Duodenal mucosa (tissue), 2 donors: ENCODE measurements at regions not wholly inside any gene's neighbourhood (a gene's known extent, or its start where the extent isn't known, plus 50 kb on each side); places are given as distances from the start of the nearest gene placed in this dataset.

ENCODE experiments used
- H3K27ac ChIP-seq: one replicate; pipeline ENCODE4 v1.7.0; 2013; ENCODE audit warnings: low read depth, low read length
- H3K27me3 ChIP-seq, 2 donors: one replicate each; pipeline ENCODE4 v1.7.0; 2013; ENCODE audit warnings: low read length in 2 of 2, control low read depth in 1 of 2; ENCODE audit not compliant: insufficient read depth in 2 of 2, control insufficient read depth in 1 of 2
- H3K36me3 ChIP-seq, 2 donors: one replicate each; pipeline ENCODE4 v1.7.0; 2013; ENCODE audit warnings: low read length in 2 of 2, control low read depth in 1 of 2; ENCODE audit not compliant: insufficient read depth in 2 of 2, control insufficient read depth in 1 of 2
- H3K4me1 ChIP-seq, 2 donors: one replicate each; pipeline ENCODE4 v1.7.0; 2013; ENCODE audit warnings: low read length in 2 of 2, control low read depth in 1 of 2; ENCODE audit not compliant: insufficient read depth in 2 of 2, control insufficient read depth in 1 of 2
- H3K4me3 ChIP-seq, 2 donors: one replicate each; pipeline ENCODE4 v1.7.0; 2013; ENCODE audit warnings: low read length in 2 of 2, low read depth in 1 of 2
- H3K9ac ChIP-seq, 2 donors: one replicate each; pipeline ENCODE4 v1.7.0; 2013; ENCODE audit warnings: low read length in 2 of 2, low read depth in 1 of 2
- H3K9me3 ChIP-seq, 2 donors: one replicate each; pipeline ENCODE4 v1.7.0; 2013; ENCODE audit warnings: low read length in 2 of 2, control low read depth in 1 of 2; ENCODE audit not compliant: control insufficient read depth in 1 of 2

DNA sequence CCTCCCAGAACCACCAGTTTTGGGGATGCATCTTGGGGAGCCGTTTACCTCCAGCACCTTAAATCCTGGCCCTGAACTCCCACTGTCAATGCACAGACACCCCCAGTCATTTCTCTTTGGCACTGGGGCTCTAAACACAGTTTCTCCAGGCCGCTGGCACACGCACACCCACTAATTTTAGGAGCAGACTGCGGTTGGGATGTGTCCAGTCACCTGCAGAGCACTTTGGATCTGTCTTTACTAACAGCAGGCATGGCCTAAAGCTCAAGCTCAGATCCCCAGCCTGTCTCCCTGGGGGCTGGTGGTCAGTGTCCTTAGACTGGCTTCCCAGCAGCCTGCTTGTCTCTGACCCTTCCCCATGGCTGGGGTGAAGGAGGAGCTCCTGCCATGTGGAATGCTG lies 49.9 kb downstream of the SYNE3 start:
- H3K4me1 ChIP-seq: peaks cover 47 to 57% of the 10 kb centered on the region in 2 donors
- no peak overlapping the region for H3K27ac ChIP-seq
- H3K36me3 ChIP-seq: peaks cover 0 to 5% of the 10 kb centered on the region in 2 donors

DNA sequence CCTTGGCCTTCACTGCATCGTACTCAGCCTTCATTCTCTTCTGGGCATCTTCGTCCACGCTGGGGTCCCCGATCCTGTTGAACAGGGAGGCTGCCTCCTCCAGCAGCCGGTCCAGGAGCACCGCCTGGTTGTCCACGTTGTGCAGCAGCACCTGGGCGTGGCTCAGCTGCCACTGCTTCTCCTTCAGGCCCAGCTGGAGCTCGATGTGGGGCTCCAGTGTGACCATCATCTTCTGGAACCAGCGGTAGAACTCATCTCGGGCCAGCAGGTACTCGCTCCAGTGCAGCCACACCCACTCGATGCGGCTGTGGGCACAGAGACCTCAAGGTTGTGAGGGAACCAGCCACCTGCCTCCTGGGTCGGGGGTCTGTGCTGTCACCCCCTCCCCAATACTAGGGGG lies 50.5 kb downstream of the SYNE3 start:
- peaks cover 52 to 58% of the 10 kb centered on the region in 2 donors for H3K4me1 ChIP-seq

More for the DNA sequence above, 49.9 kb downstream of the SYNE3 start:
- Histone ChIP-seq H3K9me3 (no peaks in the 10 kb centered on the region), H3K4me3 (no peak overlapping the region), H3K9ac (no peak overlapping the region), H3K27me3 (no peaks in the 10 kb centered on the region)

DNA sequence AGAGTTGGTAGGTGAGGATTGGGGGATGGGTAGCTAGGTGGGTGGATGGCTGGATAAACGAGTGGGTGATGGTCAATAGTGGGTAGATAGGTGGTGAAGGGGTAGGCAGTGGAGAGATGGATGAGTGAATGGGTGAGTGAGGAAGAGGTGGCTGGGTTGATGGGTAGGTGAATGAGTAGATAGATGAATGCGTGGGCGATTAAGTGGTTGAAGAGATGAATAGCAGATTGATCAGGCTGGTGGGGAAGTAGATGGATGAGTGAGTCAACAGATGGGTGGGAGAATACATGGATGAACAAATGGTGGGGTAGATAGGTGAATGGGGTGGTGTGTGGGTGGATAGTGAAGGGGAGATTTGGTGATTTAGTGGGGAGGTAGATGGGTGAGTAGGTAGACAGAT lies 51.1 kb downstream of the SYNE3 start:
- Histone ChIP-seq H3K9ac (no peak overlapping the region), H3K4me3 (no peak overlapping the region), H3K9me3 (no peaks in the 10 kb centered on the region), H3K27ac (no peak overlapping the region), H3K4me1 (peaks cover 57 to 63% of the 10 kb centered on the region in 2 donors), H3K36me3 (peaks cover 0 to 5% of the 10 kb centered on the region in 2 donors), H3K27me3 (no peaks in the 10 kb centered on the region)

More for the DNA sequence above, 50.5 kb downstream of the SYNE3 start:
- Histone ChIP-seq H3K36me3 (peaks cover 0 to 5% of the 10 kb centered on the region in 2 donors), H3K4me3 (no peak overlapping the region), H3K9me3 (no peaks in the 10 kb centered on the region), H3K9ac (no peak overlapping the region), H3K27me3 (no peaks in the 10 kb centered on the region), H3K27ac (no peak overlapping the region)

DNA sequence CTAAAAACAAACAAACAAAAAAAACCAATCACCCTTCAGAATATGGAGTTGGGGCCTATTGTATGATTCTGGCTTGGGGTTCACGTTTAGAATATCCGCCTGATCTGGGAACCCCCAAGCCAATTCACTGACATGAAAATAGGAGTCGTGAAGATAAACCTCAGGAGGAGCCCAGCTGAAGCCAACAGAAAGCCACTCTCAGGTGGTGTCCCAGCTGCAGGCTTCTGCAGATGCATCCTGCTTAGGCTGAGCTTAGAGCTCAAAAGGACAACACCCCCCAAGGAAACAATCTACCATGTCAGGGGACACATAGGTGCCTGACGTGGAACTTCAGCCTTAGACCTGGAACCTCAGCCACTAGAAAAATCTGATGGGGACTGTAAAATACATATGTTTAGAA lies 51.9 kb downstream of the SYNE3 start:
- H3K4me1 ChIP-seq: peaks cover 57 to 63% of the 10 kb centered on the region in 2 donors
- H3K9me3 ChIP-seq: no peaks in the 10 kb centered on the region
- no peak overlapping the region for H3K27ac ChIP-seq
- no peaks in the 10 kb centered on the region for H3K27me3 ChIP-seq
- peaks cover 0 to 3% of the 10 kb centered on the region in 2 donors for H3K36me3 ChIP-seq
- no peak overlapping the region for H3K4me3 ChIP-seq
- H3K9ac ChIP-seq: no peak overlapping the region

DNA sequence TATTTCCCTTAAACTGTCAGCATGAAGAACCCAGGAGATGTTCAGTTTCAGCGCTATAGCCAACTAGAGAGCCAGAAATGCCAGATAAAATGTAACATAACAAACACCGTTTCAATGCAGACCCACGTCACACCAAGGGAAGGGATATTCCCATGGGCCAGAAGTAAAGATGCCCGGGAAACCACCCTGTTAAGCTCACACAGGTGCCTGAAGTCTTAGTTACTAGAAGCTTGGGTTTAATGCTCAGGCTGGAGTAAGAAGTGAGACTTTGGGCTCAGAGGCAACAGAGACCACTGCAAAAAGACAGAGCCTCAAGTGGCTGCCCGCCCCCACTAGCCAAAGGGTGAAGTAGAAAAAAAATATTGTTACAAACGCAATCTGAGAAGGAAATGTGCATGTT lies 52.3 kb downstream of the SYNE3 start:
- no peak overlapping the region for H3K4me3 ChIP-seq
- H3K27me3 ChIP-seq: no peaks in the 10 kb centered on the region
- H3K4me1 ChIP-seq: peaks cover 57 to 63% of the 10 kb centered on the region in 2 donors
- H3K9me3 ChIP-seq: no peaks in the 10 kb centered on the region
- H3K9ac ChIP-seq: no peak overlapping the region
- H3K27ac ChIP-seq: no peak overlapping the region
- H3K36me3 ChIP-seq: peaks cover 0 to 3% of the 10 kb centered on the region in 2 donors

DNA sequence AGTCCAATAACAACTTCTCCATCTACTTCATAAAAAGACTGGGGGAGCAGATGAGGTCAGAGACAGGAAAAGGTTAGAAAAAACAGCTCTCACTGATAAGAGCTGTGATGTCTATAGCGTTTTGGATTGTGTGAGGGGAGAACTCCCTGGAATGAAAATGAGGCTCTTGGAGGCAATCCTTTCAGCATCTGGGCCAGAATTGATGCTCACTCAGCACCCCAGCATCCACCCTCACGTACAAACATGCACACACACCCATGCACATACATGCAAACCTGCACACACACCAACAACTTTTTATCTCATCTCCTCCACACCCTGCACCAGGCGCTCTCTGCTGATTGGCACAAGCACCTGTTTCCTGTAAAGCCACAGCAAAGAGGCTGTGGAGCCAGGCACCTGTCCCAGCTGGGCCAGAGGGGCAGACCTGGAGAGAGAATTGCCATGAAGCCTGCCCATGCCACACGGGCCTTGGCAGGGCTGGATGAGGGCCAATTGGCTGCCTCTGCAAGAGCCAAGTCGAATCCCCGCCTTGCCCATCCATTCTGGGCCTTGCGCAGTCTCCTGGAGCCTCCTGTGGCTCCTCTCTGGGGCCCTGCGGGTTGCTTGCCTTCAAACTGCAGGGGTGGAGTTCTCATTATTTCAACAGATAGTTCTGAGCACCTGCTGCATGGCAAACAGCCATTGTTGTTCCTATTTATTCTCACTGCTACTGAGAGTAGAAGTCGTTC lies 53.1 kb downstream of the SYNE3 start:
- peaks cover 0 to 3% of the 10 kb centered on the region in 2 donors for H3K36me3 ChIP-seq
- H3K9me3 ChIP-seq: no peaks in the 10 kb centered on the region
- H3K9ac ChIP-seq: no peak overlapping the region
- no peaks in the 10 kb centered on the region for H3K27me3 ChIP-seq
- peaks cover 49 to 55% of the 10 kb centered on the region in 2 donors for H3K4me1 ChIP-seq
- no peak overlapping the region for H3K27ac ChIP-seq
- H3K4me3 ChIP-seq: no peak overlapping the region

DNA sequence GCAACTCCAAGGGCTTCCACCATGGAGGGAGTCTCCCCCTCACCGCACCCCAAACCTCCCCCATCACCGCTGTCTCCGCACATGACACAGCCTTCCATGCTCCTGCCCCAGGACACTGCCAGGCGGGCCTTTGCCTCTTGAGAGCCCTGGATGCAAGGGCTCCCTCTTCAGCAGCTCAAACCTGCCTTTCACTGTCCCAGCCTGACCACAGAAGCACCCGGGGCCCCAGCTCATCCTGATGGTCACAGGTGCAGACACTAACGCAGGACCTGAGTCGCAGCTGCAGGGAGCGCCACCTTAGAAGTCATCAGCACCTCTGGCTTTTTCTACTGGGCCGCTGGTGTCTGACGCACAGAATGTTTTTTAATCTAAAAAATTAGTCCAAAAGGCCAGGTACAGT lies 54.0 kb downstream of the SYNE3 start:
- Histone ChIP-seq H3K9ac (no peak overlapping the region), H3K4me3 (no peak overlapping the region), H3K27ac (no peak overlapping the region), H3K36me3 (peaks cover 0 to 3% of the 10 kb centered on the region in 2 donors), H3K27me3 (no peaks in the 10 kb centered on the region), H3K9me3 (no peaks in the 10 kb centered on the region), H3K4me1 (peaks cover 40 to 47% of the 10 kb centered on the region in 2 donors)

DNA sequence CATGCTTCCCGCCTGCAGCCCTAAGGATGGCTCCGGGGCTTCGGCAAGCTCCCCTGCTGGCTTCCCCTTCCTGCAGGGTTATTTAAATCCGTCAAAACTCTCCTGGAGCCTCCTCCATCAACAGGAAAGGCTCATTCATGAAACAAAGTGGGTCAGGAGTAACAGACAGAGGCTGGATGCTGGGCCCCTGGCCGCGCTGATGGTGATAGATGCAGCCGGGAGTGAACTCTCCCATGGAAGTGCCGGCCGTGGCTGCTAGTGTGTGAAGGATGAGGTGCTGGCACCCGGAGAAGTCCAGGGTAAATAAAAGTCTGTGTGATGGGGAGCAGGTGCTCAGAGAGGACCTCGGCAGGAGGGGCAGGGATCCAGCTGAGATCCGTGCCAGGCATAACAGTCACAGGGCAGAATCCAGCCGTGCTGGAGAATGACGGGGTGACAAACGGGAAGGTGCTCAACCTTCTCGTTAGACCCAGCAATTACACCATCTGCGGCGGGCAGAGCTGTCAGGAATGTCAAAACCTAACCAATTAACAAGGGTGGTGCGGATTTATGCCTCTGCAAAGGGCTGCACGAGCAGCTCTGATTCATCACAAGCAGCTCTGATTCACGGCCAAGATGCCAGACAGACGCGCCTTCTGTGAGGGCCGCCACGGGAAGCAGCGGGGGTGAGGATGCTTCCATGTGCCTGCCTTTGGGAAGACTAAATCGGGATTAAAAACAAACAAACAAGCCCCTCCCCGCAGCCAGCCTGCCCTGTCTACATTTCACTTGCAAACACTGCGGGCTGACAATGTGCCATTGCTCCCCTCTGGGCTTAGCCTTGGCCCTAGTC lies 55.6 kb downstream of the SYNE3 start:
- H3K9ac ChIP-seq: no peak overlapping the region
- H3K4me1 ChIP-seq: peaks cover 36 to 47% of the 10 kb centered on the region in 2 donors
- H3K9me3 ChIP-seq: no peaks in the 10 kb centered on the region
- H3K4me3 ChIP-seq: no peak overlapping the region
- H3K36me3 ChIP-seq: peaks cover 0 to 3% of the 10 kb centered on the region in 2 donors
- no peaks in the 10 kb centered on the region for H3K27me3 ChIP-seq
- no peak overlapping the region for H3K27ac ChIP-seq

DNA sequence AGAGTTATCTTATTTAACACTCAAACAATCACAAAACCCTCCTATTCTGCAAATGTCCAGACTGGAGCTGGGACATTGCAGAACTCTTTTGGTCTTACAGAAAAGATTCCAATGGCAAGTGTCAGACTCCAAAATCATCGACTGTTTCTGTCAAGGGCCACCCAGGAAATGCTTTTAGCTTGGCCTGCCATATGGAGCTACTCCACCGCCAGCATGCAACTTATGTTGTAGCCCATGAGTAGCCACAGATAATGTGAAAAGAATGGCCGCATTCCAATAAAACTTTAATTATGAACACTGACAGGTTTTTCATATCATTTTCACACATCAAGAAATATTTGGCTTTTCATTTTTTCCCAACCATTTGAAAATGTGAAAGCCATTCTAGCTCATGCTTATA lies 57.5 kb downstream of the SYNE3 start:
- Histone ChIP-seq H3K9ac (no peak overlapping the region), H3K27me3 (no peaks in the 10 kb centered on the region), H3K4me1 (peaks cover 20 to 33% of the 10 kb centered on the region in 2 donors), H3K36me3 (peaks cover 0 to 7% of the 10 kb centered on the region in 2 donors), H3K27ac (no peak overlapping the region), H3K9me3 (no peaks in the 10 kb centered on the region), H3K4me3 (no peak overlapping the region)

DNA sequence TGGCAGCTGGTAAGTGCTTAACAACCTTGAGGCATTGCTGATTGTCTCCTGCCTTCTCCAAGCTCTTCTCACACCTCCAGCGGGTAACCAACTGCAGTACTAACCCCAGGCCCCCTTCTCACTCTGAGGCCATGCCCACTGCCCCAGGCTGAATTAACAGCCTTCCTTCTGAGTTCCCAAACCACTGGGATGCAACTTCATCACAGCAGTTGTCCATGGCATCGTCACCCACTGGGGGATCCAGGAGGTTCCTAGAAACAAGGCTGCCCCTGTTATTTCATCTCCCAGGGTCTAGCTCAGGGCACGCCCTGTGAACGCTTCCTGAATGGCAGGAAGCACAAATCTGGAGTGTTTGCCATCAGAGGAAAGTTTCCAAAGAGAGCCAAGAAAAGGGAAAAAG lies 58.0 kb downstream of the SYNE3 start:
- no peaks in the 10 kb centered on the region for H3K27me3 ChIP-seq
- no peaks in the 10 kb centered on the region for H3K9me3 ChIP-seq
- no peak overlapping the region for H3K9ac ChIP-seq
- no peak overlapping the region for H3K27ac ChIP-seq
- peaks cover 16 to 29% of the 10 kb centered on the region in 2 donors for H3K4me1 ChIP-seq
- peaks cover 0 to 7% of the 10 kb centered on the region in 2 donors for H3K36me3 ChIP-seq
- no peak overlapping the region for H3K4me3 ChIP-seq
